Stimulated activated CD8-positive, alpha-beta memory T cell treated with anti-CD3 and anti-CD28 coated beads, Interleukin-7, amount 100 ng/mL, for 4 hours (primary cell): ENCODE measurements at regions not wholly inside any gene's neighbourhood (a gene's known extent, or its start where the extent isn't known, plus 50 kb on each side); places are given as distances from the start of the nearest gene placed in this dataset.

Source experiments
- DNase-seq, 2 donors: peaks; one replicate each; pipeline ENCODE4 v3.0.0-alpha.2; 2020; ENCODE audit warnings: low read depth in 2 of 2

DNA sequence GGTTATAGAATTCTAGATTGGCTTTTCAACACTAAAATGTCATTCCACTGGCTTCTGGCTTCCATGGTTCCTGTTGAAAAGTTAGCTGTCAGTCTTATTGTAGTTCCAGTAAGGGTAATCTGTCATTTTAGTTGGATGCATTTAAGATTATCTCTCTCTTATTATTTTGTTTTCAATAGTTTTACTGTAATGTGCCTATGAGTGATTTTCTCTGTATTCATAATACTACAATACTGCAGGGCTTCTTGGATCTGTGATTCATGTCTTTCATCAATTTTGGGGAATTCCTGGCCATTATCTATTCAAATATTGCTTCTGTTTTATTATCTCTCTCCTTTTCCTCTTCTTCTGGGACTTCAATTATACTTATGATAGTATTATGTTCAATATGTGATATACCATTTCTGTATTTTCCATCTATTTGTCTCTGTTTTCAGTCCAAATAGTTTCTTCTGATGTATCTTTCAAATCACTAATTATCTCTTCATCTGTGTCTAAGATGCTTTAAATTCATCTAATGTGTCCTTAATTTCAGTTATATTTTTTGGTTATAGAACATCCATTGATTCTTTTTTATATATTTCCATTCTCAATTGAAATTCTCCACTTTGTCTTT, 101.5 kb downstream of the KCTD15 start:
- DNase-seq = no peak

DNA sequence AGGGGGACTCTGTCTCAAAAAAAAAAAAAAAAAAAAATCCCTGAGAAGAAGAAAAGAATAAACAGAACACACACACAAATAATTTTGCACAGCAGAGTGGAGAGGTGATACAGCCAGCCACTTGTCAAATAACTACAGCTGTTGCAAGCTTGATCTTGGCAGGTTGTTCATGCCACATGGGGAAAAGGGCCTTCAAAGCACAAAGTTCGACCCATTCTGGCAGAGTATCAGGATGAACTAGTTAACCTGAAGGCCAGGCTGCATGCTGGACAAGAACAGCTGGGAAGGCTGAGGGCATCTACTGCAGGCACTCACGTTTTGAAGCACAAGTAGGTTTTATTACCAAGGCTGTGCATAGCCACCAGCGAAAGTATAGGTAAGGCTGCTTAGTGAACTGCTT, 104.1 kb downstream of the KCTD15 start:
- no peak for DNase-seq

DNA sequence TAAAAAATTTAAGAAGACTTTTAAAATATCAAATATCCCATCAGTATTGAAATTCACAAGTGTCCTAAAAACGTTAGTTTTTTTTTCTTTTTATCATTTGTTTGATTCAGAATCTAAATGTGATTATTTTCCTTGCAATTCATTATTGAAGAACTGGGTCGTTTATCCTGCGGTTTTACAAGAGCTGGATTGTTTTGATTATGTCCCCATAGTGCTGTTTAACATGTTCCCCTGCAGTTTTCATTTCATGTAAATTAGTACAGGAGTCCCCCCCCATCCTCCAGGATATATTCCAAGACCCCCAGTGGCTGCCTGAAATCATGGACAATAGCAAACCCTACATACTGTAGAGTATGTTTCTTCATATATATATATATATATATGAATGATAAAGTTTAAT, 105.7 kb downstream of the KCTD15 start:
- DNase-seq = no peak

DNA sequence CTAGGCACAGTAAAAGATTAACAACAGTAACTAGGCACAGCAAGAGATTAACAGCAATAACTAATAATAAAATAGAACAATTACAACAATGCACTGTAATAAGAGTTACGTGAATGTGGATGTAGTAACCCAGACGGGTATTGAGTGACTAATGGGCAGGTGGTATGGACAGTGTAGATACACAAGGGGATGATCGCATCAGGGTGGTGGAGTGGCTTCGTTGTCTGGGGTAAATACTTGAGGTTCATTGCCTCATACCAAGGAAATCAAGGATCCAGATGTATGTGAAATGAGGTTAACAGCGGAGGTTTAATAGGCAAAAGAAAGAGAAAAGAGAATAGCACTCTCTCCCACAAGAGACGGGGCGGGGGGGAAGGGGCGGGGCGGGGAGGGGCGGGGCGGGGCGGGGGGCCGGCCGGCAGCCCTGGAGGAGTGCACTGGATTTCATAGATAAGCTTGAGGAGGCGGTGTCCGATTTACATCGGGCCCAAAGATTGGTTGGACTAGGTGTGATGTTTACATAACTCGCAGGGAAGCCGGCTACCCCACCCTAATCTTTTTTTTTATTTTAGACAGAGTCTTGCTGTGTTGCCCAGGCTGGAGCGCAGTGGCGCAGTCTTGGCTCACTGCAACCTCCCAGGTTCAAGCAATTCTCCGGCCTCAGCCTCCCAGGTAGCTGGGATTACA, 106.3 kb downstream of the KCTD15 start:
- no peak for DNase-seq

DNA sequence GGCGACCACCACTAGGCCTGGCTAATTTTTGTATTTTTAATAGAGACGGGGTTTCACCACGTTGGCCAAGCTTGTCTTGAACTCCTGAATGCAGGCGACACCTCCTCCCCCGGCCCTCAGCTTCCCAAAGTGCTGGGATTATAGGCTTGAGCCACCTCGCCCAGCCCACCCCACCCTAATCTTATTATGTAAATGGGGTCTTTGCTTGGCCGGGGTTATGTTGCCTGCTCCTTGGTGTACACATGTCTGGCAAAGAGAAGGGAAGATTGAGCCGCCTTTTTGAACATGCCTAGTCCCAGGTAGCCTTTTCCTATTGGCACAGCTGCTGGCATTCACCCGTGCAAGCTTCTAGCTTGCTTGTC, 106.8 kb downstream of the KCTD15 start:
- no peak for DNase-seq

DNA sequence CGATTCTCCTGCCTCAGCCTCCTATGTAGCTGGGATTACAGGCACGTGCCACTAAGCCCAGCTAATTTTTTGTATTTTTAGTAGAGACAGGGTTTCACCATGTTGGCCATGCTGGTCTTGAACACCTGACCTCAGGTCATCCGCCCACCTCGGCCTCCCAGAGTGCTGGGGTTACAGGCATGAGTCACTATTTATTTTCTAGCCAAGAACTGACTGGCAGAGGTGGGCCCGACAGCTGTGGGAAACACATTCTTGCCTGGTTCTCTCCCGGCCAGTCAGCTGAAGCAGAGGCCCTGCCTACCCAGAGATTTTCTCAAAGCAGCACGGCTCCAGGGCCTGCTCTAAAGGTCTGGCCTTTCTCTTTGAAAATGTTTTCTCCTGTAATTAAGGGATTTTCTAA, 108.0 kb downstream of the KCTD15 start:
- DNase-seq = no peak

DNA sequence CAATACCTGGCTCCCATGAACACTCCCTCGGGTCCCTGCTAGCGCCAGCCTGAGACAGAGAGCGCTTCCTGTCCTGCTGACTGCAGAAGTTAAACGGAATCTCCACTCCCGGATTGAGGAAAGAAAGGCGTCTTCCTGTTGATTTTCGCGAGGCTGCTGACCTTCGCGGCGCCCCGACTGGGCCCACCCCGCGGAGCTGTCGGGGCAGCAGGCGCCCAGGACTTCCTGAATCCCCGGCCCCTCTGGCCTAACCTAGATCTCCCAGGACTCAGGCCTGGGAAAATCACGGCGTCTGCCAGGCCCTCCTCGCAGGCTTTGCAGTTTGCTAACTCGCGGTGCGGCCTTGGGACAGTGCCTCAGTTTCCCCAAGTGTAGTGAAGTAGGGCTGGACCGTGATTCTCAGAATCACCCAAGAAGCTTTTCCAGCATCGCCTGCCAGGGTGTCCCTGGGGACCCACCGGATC, 108.8 kb downstream of the KCTD15 start:
- DNase-seq = no peak

DNA sequence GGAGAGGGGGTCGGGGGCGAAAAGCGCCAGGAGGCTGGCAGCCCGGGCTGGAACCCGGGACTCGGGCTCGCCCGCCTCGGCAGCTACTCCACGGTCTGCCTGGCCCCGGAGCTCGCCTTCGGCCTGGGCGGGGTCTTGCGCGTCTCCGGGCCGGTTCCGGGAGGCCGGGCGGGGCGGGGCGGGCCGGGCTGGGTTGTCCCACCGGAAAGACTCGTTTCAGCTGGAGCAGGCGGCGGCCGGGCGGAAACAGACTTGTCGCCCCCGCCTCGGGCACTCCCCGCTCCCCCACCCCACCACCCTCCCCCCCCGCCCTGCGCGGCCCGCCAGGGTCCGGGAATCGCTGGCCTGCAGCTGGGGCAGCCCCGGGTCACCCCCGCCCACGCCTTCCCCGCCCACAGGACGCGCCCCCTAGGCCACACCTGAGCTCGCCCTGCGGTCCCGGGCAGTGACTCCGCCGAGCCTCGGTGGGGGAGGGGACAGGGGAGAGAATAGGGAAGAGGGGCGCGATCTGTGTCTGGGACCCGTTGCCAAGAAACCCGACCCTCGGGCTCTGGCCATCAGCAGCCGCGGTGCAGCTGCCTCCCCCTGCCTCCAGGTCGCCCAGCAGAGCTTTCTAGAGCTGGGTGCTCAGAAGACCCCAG, 109.4 kb downstream of the KCTD15 start:
- DNase-seq = no peak

DNA sequence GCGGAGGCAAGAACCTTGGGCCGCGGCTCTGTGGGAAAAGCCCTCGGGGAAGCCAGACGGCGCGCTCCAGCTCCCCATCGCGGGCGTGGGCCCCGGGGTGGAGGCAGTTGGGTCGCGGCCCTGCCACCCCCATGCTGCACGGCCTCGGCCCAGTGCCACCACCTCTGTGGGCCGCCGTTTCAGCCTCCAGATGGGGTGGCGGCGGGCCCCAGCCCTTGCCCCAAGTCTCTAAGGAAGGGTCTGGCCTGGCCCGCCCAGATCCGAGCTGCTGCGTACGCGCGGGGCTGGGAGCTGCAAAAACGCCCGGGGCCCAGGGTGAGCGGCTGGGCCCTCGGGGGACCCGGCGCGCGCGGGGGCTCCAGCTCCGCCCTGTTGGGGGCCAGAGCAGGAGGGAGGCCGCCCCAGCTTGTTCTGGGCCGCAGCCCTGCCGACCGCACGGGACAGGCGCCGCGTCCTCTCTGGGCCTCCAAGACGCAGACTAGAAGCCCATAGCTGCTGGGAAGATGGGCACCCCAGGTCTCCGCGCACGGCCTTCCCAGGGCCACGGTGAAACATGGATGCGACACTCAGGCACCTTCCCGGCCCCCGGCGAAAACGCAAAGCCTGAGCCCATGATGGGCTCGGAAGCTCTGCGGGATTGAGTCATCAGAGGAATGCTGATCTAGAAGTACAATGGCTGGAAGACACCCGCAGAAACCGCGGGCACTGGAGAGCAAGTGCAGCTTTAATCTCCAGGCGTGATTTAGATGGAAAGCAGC, 110.1 kb downstream of the KCTD15 start:
- DNase-seq = no peak

DNA sequence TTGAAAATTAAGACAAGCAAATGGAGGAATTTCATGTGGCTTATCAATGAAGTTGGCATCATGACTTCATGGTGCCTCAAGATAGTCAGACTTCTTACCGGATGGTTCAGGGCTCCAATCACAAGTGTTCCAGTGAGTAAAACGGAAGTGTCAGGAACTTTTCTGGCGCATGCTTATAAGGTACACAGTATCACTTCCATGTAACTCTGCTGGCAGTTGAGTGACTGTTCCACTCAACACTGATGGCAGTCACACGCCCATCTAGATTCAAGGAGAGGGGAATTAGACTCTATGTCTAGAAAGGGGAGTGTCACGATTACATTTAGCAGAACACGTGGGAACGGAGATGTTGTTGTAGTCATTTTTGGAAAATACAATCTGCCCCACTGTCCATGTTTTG, 114.3 kb downstream of the KCTD15 start:
- no peak for DNase-seq

DNA sequence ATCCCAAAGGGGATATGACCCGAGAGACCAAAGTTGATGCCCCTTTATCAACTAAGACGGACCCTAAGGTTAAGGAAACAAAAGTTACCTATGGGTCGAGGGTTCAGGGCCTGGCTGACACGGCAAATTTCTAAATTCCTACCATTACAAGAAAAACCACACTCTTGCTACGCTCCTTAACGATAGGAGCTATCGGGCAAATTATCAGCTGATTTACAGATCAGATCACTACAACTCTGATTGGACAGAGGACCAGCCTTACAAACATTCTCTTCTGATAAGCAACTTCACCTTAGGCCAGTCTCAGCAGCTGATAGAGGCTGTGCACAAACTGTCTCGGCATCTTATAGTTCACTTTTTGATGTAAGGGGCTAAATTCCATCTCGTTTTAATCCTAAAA, 117.9 kb downstream of the KCTD15 start:
- no peak for DNase-seq

DNA sequence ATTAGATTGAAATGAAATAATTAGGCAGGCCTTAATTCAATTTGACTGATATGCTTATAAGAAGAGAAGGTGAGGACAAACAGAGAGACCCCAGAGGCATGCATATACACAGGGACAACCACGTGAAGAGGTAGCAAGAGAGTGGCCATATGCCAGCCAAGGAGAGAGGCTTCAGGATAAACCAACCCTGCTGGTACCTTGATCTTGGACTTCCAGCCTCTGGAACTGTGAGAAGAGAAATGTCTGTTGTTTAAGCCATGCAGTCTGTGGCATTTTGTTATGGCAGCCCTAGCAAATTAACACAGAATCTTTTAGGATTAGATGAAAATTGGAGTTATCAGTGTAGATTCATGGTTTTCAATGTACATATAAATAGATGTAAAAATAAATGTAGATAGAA, 120.1 kb downstream of the KCTD15 start:
- no peak for DNase-seq

DNA sequence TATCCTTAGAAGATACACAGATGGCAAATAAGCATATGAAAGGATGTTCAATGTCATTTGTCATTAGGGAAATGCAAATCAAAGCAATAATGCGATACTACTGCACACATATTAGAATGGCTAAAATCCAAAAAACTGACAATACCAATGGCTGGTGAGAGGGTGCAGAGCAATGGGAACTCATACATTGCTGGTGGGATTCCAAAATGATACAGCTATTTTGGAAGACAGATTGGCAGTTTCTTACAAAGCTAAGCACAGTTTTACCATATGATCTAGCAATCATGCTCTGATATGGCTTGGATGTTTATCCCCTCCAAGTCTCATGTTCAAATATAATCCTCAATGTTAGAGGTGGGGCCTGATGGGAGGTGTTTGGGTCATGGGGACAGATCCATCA, 122.6 kb downstream of the KCTD15 start:
- DNase-seq = no peak

DNA sequence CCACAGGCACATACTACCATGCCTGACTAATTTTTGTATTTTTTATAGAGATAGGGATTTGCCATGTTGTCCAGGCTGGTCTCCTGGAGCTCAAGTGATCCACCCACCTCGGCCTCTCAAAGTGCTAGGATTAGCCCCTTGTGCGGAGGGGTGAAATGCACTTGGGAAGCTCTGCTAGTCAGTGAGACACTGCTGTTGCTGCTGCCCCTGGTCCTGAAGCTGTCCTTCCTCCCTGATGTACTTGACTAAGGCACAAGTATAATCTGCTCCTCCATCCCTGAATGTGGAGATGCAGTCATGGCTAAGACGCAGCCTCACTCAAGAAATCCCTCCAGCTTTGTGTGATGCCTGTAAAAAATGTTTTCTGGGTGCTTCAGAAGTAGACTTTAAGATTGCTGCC, 124.5 kb downstream of the KCTD15 start:
- DNase-seq = no peak

DNA sequence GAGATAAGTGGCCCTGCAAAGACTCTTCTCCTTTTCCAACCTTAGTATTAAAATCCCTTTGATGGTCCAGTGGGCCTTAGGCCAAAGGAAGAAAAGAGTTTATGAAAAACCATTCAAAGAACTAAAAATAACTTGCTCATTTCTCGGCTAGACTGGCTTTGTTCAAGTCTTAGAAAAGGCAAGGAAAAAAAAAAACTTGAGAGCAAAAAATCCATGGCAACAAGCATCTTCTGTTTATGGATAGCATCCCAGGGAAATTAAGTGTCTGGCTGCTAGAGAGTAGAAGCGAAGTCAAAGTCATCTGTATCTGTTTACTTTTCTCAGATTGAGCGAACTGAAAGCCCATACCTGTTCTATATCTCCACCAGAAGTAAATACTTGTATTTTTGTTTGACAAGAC, 129.6 kb downstream of the KCTD15 start:
- no peak for DNase-seq

DNA sequence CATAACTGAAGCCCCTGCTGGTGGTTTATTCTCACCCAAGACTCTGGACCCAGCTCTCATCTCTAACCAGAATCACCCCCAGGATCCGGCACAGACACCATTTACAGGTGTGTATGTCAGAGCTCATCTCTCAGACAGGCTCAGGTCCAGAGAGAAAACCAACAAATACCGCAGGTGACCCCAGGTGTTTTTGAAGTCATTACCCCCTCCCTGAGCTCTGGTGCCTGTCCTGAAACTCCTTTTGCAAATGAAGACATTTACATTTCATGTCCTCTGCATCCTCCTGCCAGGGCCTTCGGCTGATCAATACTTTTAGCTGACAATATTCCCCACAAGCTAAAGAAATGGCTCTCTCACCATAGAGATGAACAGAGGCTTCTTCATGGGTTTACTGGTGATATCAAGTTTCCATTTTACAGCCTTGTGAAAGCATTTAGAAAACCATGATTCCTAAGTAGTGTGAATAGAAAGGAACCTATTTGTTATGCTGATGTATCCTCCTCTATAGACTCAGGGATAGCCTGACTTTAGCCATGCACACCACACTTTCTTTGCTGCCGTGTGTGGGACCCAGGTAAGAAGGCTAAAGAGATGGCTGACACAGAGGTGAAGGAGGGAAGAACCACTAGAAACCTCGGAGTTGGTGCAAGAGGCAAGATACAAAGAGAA, 131.3 kb downstream of the KCTD15 start:
- no peak for DNase-seq

DNA sequence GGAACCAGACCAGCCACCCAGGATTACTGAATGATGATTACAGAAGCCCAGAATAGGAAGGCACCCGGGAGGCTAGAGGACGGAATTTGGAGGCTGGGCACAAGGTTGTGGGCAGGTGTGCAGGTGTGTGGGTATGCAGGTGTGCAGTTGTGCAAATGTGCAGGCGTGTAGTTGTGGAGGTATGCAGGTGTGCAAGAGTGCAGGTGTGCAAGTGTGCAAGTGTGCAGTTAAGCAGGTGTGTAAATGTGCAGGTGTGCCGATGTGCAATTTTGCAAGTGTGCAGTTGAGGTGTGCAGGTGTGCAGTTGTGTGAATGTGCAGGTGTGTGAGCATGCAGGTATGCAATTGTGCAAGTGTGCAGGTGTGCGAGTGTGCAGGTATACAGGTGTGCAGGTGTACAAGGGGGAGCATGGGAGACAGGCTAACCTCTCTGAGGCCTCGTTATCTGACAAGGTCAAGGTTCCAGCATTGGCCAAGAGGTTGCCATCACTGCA, 131.8 kb downstream of the KCTD15 start:
- no peak for DNase-seq

DNA sequence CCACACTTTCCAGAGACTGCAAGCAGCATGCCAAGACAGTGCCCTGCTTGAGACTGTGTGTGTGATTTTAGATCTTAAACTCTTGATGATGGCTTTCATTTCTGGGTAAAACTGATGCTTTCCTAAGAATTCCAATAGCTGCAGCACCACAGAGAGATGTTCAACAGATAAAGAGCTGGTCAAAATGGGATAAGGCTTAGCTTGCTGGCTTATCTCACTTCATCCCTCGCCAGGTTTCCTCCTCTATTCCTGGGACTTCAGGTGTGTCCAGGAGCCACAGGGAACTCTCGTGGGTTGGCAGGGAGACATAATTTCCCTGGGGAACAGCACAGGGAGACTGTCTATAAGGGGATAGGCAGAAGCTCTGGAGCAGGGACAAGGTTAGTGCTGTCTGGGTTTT, 137.3 kb downstream of the KCTD15 start:
- DNase-seq = no peak

DNA sequence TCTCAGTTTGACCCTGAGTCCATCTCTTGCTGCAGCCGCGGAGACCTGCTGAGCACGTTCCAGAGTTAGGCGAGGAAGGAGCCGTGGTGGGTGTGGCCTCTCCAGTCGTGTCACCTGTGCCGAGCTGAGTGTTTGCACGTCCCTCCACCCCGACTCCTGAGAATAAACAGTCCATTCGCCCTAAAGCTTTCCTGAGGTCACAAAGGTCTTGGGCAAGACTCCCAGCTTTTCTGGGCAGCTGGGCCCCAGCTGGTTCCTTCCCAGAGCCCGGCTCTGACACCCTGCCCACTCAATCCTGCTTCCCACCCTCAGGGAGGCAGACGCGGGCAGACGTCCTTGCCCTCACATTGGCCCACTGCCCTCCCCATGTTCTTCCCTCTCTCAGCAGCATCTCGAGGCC, 142.2 kb downstream of the KCTD15 start:
- no peak for DNase-seq

DNA sequence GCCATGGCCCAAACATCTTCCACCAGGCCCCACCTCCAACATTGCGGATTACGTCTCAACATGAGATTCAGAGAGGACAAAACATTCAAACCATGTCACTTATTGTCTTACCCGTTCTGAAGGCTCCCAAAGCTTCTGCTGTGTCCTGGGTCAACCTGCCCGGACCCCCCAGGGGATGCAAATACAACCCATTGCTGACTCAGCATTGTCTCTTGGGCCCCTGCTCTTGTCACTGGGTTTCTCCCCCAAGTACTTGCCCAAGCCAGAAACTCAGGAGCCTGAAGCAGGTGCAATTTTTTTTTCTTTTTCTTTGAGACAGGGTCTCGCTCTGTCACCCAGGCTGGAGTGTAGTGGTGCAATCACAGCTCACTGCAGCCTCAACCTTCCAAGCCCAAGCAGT, 144.5 kb downstream of the KCTD15 start:
- no peak for DNase-seq

DNA sequence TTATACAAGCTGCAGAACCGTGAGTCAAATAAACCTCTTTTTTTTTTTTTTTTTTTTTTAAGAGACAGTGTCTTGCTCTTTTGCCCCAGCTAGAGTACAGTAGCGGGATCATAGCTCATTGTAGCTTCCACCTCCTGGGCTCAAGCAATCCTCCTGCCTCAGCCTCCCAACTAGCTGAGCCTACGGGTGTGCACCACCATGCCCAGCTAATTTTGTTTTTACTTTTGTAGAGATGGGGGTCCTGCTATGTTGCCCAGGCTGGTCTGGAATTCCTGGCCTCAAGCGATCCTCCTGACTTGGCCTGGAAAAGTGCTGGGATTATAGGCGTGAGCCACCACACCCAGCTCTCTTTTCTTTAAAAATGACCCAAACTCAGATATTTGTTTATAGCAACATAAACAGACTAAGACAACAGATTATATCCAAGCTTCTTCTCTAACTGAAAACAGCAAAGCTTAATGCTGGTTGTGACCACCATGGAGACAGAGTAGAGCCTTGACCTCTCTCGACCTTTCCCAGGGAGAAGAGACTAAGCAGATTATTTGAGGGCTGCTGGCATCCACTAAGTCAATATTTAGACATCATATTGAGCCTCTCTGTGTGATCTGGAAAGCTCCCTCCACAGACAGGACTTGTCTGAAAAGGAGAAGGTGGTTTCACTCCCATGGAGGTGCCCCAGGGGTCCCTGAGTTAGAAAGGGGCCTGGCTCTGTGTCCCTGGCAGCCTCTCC, 150.0 kb downstream of the KCTD15 start:
- no peak for DNase-seq
